Colonic mucosa (tissue), 4 donors: ENCODE measurements at regions not wholly inside any gene's neighbourhood (a gene's known extent, or its start where the extent isn't known, plus 50 kb on each side); places are given as distances from the start of the nearest gene placed in this dataset.
"Not testable (repeated sequence)": the region's sequence is repeated elsewhere in the genome, so short reads cannot be mapped to it uniquely, and the experiment has no call there.

Experiments used
- DNase-seq: peaks from one replicate; pipeline ENCODE4 v3.0.0-alpha.2; 2020
- H3K27ac ChIP-seq: fragments of 200-600 bp; one replicate; pipeline ENCODE4 v1.8.0; 2021
- H3K27me3 ChIP-seq: fragments of 200-600 bp; one replicate; pipeline ENCODE4 v1.8.0; 2021
- H3K36me3 ChIP-seq: fragments of 200-600 bp; one replicate; pipeline ENCODE4 v1.8.0; 2021
- H3K4me1 ChIP-seq: fragments of 200-600 bp; one replicate; pipeline ENCODE4 v1.8.0; 2021; ENCODE audit warnings: mild to moderate bottlenecking
- H3K4me3 ChIP-seq: fragments of 200-600 bp; one replicate; pipeline ENCODE4 v1.8.0; 2021
- H3K9ac ChIP-seq, 2 donors: one replicate each; pipeline ENCODE4 v1.7.0; 2013; ENCODE audit warnings: control low read depth in 2 of 2, low read depth in 2 of 2, low read length in 2 of 2
- H3K9me3 ChIP-seq: fragments of 200-600 bp; one replicate; pipeline ENCODE4 v1.8.0; 2021
- intact Hi-C: fragments of 100-400 bp; cut with DNase I; formaldehyde crosslinking; loops from one replicate; pipeline ENCODE4 v1.14.1; 2022
- TF ChIP-seq, protein P1 (sequence below): fragments of 200-600 bp; IDR thresholded peaks from one replicate; pipeline ENCODE4 v1.8.0; 2022; ENCODE audit warnings: antibody characterized with exemption, mild to moderate bottlenecking
- donor health status: healthy.
- donor health status: DM: no; HTN: no; CAD: no.
- donor health status: DM: no; HTN: no; CAD: no.

DNA sequence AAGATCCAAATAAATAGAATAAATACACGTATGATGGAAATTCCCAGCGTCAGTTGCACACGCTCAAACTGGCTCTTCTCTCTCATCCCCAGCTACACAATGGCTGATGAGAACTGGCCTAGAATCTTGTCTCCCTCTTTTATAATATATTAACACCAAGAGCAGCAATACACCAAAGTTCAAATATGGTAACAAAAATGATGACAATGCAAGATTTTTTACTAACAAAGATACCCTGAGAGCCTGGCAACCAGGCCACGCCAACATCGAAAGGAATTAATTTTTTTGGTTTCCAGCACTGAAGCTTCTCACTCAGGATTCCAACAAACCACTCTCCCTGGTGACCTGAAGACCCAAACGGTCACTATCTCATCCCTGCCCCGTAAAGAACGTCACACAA is 302.7 kb upstream of the ID2 start:
- Histone ChIP-seq H3K9me3 (no peaks in the 10 kb centered on the region), H3K36me3 (no peaks in the 10 kb centered on the region), H3K27ac (no peak overlapping the region), H3K4me3 (no peak overlapping the region), H3K9ac (no peak overlapping the region), H3K4me1 (no peaks in the 10 kb centered on the region), H3K27me3 (no peaks in the 10 kb centered on the region)
- TF ChIP-seq, protein P1, sequence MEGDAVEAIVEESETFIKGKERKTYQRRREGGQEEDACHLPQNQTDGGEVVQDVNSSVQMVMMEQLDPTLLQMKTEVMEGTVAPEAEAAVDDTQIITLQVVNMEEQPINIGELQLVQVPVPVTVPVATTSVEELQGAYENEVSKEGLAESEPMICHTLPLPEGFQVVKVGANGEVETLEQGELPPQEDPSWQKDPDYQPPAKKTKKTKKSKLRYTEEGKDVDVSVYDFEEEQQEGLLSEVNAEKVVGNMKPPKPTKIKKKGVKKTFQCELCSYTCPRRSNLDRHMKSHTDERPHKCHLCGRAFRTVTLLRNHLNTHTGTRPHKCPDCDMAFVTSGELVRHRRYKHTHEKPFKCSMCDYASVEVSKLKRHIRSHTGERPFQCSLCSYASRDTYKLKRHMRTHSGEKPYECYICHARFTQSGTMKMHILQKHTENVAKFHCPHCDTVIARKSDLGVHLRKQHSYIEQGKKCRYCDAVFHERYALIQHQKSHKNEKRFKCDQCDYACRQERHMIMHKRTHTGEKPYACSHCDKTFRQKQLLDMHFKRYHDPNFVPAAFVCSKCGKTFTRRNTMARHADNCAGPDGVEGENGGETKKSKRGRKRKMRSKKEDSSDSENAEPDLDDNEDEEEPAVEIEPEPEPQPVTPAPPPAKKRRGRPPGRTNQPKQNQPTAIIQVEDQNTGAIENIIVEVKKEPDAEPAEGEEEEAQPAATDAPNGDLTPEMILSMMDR, result no peak
- no peak for DNase-seq
- intact Hi-C loops, result no loop called here

DNA sequence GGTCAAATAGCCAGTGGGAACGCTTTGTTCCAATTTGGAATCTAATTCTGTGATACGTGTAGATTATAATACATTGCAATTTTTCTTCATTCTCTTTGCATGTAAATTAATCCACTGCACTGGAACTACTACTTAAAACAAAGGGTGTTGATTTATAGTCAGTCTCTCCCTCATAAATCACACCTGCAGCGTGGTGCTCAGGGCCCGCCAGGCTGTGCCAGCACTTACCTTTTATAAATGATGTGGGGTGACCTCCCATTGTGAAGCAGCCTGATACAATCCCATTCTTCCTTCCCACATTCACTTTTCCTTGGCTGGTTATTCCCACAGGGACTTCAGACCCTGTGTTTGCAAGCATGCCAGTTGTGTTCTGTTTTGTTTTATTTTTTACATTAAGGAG is 302.3 kb upstream of the ID2 start:
- TF ChIP-seq, protein P1, result no peak
- H3K4me3 ChIP-seq, result no peak overlapping the region
- H3K9me3 ChIP-seq, result no peaks in the 10 kb centered on the region
- intact Hi-C loops, result no loop called here
- H3K27me3 ChIP-seq, result no peaks in the 10 kb centered on the region
- H3K36me3 ChIP-seq, result no peaks in the 10 kb centered on the region
- DNase-seq, result no peak
- no peaks in the 10 kb centered on the region for H3K4me1 ChIP-seq
- no peak overlapping the region for H3K27ac ChIP-seq
- H3K9ac ChIP-seq, result no peak overlapping the region

DNA sequence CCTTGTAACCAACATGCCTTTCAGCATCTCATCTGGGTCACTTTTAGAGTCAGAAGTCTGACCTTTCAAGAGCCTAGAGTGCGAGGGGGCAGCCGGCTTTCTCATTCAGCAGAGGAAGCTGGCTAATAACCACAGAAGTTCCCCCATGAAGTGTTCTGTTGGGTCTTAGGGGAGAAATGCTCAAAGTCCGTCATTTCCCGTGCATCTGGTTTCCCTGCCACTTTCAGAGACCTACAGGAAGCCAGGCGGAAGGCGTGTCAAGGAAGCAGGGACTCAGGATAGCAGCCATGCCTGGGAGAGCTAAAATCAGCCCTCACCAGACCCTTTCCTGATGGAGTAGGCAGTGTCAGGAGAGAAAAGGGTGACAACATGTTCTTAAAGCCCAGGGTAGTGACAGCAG is 301.8 kb upstream of the ID2 start:
- intact Hi-C loops, result no loop called here
- no peak for DNase-seq

DNA sequence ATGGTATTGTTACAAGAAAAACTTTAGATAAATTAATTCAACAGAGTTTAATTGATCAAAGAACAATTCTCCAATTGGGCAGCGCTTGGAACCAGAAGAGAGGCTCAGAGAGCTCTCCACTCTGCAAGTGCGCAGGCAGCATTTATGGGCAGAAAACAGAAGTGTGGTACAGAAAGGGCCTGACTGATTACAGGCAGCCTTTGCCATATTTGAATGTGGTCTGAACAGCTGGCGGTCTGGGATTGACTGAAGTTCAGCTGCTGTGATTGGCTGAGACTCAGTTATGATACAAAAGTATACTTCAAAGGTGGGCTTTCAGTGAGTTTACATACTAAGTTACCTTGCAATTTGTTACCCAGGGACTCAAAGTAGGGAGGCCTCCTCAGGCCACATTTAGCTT is 301.3 kb upstream of the ID2 start:
- Histone ChIP-seq H3K36me3 (no peaks in the 10 kb centered on the region), H3K4me1 (no peaks in the 10 kb centered on the region), H3K4me3 (no peak overlapping the region), H3K27ac (no peak overlapping the region), H3K27me3 (no peaks in the 10 kb centered on the region), H3K9ac (no peak overlapping the region), H3K9me3 (no peaks in the 10 kb centered on the region)
- TF ChIP-seq, protein P1, result no peak
- no peak for DNase-seq
- intact Hi-C loops, result no loop called here

More for the DNA sequence above, 301.8 kb upstream of the ID2 start:
- no peak overlapping the region for H3K27ac ChIP-seq
- no peaks in the 10 kb centered on the region for H3K27me3 ChIP-seq
- H3K9ac ChIP-seq, result no peak overlapping the region
- H3K4me1 ChIP-seq, result no peaks in the 10 kb centered on the region
- H3K4me3 ChIP-seq, result no peak overlapping the region
- TF ChIP-seq, protein P1, result no peak
- no peaks in the 10 kb centered on the region for H3K36me3 ChIP-seq
- H3K9me3 ChIP-seq, result no peaks in the 10 kb centered on the region

DNA sequence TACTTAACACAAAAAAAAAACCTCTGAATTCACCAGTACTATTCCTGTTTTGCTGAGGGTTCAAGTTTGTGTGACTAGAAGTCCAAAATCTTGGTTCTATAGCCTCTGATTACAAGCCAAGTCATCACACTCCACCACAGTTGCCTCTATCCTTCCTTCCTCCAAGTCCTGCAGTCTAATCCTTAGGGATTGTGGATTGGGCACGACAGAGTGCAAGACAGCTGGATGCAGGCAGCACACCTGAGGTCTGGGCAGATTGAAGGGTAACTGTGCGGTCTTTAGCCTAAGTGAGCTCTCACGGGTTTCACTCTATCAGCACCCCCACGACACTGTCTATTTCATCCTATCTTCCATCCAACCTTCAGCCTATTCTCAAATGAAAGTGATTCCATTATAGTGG is 299.4 kb upstream of the ID2 start:
- no peak for DNase-seq
- Histone ChIP-seq H3K4me3 (no peak overlapping the region), H3K9me3 (no peaks in the 10 kb centered on the region), H3K27me3 (no peaks in the 10 kb centered on the region), H3K4me1 (no peaks in the 10 kb centered on the region), H3K36me3 (no peaks in the 10 kb centered on the region), H3K27ac (no peak overlapping the region), H3K9ac (no peak overlapping the region)
- TF ChIP-seq, protein P1, result no peak
- intact Hi-C loops, result no loop called here

DNA sequence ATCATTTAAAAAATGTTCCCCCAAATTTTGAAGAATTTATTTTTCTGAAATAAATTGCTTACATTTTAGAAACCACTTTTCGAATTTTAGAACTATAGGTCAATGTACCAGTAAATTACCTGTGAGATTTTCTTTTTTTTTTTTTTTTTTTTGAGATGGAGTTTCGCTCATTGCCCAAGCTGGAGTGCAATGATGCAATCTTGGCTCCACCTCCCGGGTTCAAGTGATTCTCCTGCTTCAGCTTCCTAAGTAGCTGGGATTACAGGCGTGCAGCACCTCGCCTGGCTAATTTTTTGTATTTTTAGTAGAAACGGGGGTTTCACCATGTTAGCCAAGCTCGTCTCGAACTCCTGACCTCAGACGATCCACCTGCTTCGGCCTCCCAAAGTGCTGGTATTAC is 295.1 kb upstream of the ID2 start:
- H3K9me3 ChIP-seq, H3K27me3 ChIP-seq, intact Hi-C loops, H3K4me3 ChIP-seq, H3K27ac ChIP-seq, H3K4me1 ChIP-seq, DNase-seq, H3K9ac ChIP-seq, H3K36me3 ChIP-seq: not testable (repeated sequence)
